ENCODE measurements at regions not wholly inside any gene's neighbourhood (a gene's known extent, or its start where the extent isn't known, plus 50 kb on each side); places are given as distances from the start of the nearest gene placed in this dataset.

DNA sequence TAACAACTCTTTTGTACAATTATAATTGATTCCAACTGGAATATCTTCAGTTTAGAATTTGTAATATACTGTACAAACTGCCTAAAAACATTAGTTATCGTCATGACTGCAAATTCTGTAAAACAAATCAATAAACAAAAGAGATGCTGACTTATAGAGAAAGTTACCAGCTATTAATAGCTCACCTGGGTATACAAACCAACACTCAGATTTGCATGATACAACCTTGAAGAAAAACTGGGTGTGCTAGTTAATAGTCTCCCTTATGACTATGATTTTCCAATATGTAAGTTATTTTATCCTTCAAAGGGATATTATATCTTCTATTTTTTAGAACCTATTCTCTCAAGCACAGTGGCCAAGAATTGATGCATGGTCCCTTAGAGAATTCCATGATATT is 698.5 kb downstream of the FRK start (continued):
- TF ChIP-seq ZNF337 (CRISPR knock-in tag; IDR thresholded peaks at IDR 0.05; ENCODE audit: borderline replicate concordance, low read depth) (no peak), ZNF446 (CRISPR knock-in tag; IDR thresholded peaks at IDR 0.05) (no peak), PRMT3 (CRISPR knock-in tag; IDR thresholded peaks at IDR 0.05; ENCODE audit: borderline replicate concordance, low read depth) (no peak)

DNA sequence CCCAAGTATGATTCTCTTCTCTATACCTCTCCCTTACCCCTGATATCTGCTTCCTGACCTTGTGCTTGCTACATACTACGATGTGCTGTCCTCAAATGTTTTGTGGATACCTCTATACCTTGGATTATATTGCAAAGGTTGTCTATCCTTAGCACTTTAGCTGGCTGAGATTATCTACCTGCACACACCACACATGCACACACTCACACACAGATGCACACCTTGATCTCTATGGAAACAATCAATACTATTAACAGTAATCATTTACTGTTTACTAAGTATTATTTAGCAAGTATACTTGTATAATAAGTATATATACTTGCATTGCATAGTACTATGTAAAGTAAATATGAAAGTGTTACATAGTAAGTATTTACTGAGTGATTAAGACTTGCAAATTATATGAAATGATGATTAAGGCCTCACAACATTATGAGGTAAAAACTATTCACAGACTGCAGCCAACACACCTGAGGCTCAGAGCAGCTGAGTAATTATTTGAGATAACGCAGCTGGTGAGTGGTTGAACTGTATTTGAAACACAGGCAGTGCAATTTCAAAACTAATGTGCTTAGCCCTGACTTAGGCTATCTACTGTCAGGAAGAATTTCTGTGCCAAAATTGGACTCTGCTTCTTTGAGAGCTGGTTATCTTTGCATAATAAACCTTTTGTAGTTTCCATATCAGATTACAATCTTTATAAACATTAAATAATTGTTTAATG is 699.9 kb downstream of the FRK start:
- no peak overlapping the region for H3K4me2 ChIP-seq (ENCODE audit: low read depth, low read length)
- no peaks in the 10 kb centered on the region for H4K20me1 ChIP-seq (ENCODE audit: insufficient read depth, low read length)
- intact Hi-C loops (cut with micrococcal nuclease; ENCODE audit: unreplicated experiment) (no loop called here), in situ Hi-C loops (cut with HindIII; ENCODE audit: extremely low pct_ligation_motif_present, low pct_unique_long_range_greater_than_20kb) (no loop called here)
- no peak for DNase-seq (ENCODE audit: low spot score)
- no peak overlapping the region for H3K27ac ChIP-seq (ENCODE audit: extremely low read length, insufficient read depth, low read length)
- H2AFZ ChIP-seq (ENCODE audit: low read length) = no peak overlapping the region
- TF ChIP-seq, protein P1, sequence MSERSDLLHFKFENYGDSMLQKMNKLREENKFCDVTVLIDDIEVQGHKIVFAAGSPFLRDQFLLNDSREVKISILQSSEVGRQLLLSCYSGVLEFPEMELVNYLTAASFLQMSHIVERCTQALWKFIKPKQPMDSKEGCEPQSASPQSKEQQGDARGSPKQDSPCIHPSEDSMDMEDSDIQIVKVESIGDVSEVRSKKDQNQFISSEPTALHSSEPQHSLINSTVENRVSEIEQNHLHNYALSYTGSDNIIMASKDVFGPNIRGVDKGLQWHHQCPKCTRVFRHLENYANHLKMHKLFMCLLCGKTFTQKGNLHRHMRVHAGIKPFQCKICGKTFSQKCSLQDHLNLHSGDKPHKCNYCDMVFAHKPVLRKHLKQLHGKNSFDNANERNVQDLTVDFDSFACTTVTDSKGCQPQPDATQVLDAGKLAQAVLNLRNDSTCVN (CRISPR knock-in tag; IDR thresholded peaks at IDR 0.05; ENCODE audit: borderline replicate concordance) = no peak
- TF ChIP-seq SCMH1 (CRISPR knock-in tag; IDR thresholded peaks at IDR 0.05; ENCODE audit: borderline replicate concordance) (no peak), REL (CRISPR knock-in tag; conservative IDR thresholded peaks at IDR 0.05) (no peak), ZC3H4 (CRISPR knock-in tag; IDR thresholded peaks at IDR 0.05; ENCODE audit: borderline replicate concordance) (no peak), KLF11 (CRISPR knock-in tag; IDR thresholded peaks at IDR 0.05) (no peak), ZNF556 (CRISPR knock-in tag; IDR thresholded peaks at IDR 0.05; ENCODE audit: borderline replicate concordance) (no peak), ZMYM4 (CRISPR knock-in tag; IDR thresholded peaks at IDR 0.05) (no peak), GTF3A (CRISPR knock-in tag; conservative IDR thresholded peaks at IDR 0.05) (no peak), SALL1 (CRISPR knock-in tag; IDR thresholded peaks at IDR 0.05) (no peak), ZSCAN31 (CRISPR knock-in tag; IDR thresholded peaks at IDR 0.05; ENCODE audit: low read depth) (no peak), ZNF577 (CRISPR knock-in tag; IDR thresholded peaks at IDR 0.05; ENCODE audit: borderline replicate concordance, low read depth) (no peak)
- WGBS (ENCODE audit: low lambda C conversion rate) = 0% methylated on average over 2 of the region's 2 CpGs
- no peak overlapping the region for H3K9ac ChIP-seq (ENCODE audit: insufficient read depth, low read depth, low read length)
- no peaks in the 10 kb centered on the region for H3K4me1 ChIP-seq (ENCODE audit: insufficient read depth, low read length)
- ChIA-PET CTCF (ENCODE audit: low intra/inter-chr PET ratio, low total read pairs) (no interaction called here), POLR2A (no interaction called here)
- no peaks in the 10 kb centered on the region for H3K27me3 ChIP-seq (ENCODE audit: control insufficient read depth in 1 of 2, insufficient read depth in 2 of 2, low read length in 2 of 2)
- no peaks in the 10 kb centered on the region for H3K79me2 ChIP-seq (ENCODE audit: insufficient read depth, low read length)
- FAIRE-seq = no peak
- no peaks in the 10 kb centered on the region for H3K36me3 ChIP-seq (replicated peaks in 1 of 2; ENCODE audit: control insufficient read depth in 1 of 2, insufficient read depth in 2 of 2, low read length in 2 of 2)
- H3K4me3 ChIP-seq (replicated peaks in 1 of 3; ENCODE audit: insufficient read depth in 1 of 3, low read depth in 2 of 3, low read length in 3 of 3) = no peak overlapping the region
- ATAC-seq = no peak
- no TSS peak for BruUV-seq (replicated peaks)
- peaks cover 19% of the 10 kb centered on the region for H3K9me3 ChIP-seq (ENCODE audit: low read length)

Data from HepG2 (cell line).